ENCODE measurements at regions not wholly inside any gene's neighbourhood (a gene's known extent, or its start where the extent isn't known, plus 50 kb on each side); places are given as distances from the start of the nearest gene placed in this dataset.

- Mint-ChIP-seq H3K4me1 (ENCODE audit: unreplicated experiment) (no peaks in the 10 kb centered on the region), H3K4me3 (no peak overlapping the region), H3K9me3 (no peaks in the 10 kb centered on the region), H3K36me3 (no peaks in the 10 kb centered on the region), H3K27me3 (no peaks in the 10 kb centered on the region), H3K27ac (no peak overlapping the region)
- DNase-seq (ENCODE audit: extremely low spot score, unreplicated experiment): no peak
- TF ChIP-seq, protein P1, sequence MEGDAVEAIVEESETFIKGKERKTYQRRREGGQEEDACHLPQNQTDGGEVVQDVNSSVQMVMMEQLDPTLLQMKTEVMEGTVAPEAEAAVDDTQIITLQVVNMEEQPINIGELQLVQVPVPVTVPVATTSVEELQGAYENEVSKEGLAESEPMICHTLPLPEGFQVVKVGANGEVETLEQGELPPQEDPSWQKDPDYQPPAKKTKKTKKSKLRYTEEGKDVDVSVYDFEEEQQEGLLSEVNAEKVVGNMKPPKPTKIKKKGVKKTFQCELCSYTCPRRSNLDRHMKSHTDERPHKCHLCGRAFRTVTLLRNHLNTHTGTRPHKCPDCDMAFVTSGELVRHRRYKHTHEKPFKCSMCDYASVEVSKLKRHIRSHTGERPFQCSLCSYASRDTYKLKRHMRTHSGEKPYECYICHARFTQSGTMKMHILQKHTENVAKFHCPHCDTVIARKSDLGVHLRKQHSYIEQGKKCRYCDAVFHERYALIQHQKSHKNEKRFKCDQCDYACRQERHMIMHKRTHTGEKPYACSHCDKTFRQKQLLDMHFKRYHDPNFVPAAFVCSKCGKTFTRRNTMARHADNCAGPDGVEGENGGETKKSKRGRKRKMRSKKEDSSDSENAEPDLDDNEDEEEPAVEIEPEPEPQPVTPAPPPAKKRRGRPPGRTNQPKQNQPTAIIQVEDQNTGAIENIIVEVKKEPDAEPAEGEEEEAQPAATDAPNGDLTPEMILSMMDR (conservative IDR thresholded peaks at IDR 0.05): no peak
These were observed 137.2 kb upstream of the HS3ST1 start for GRCh38 chr4:11565899-11566298.

DNA sequence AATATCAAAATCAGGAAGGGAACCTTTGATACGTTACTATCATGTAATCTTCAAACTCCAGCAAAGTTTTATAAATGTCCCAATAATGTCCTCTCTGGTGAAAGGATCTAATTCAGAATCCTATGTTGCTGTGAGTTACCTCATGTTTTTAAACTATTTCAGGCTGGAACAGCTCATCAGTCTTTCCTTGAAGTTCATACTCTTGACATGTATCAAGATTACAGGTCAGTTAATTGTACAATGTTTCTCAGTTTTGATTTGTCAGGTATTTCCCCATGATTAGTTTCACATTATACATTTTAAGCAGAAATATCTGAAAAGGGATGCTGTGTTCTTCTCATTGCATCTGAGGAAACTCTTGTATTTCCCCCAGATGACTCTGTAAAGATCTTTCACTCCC is 136.5 kb upstream of the HS3ST1 start:
- DNase-seq (ENCODE audit: extremely low spot score, unreplicated experiment): no peak
- Mint-ChIP-seq H3K27me3 (no peaks in the 10 kb centered on the region), H3K4me3 (no peak overlapping the region), H3K36me3 (no peaks in the 10 kb centered on the region), H3K4me1 (ENCODE audit: unreplicated experiment) (no peaks in the 10 kb centered on the region), H3K9me3 (no peaks in the 10 kb centered on the region), H3K27ac (no peak overlapping the region)
- TF ChIP-seq, protein P1 (conservative IDR thresholded peaks at IDR 0.05): no peak

- TF ChIP-seq, protein P1 (conservative IDR thresholded peaks at IDR 0.05): no peak
- H3K4me1 Mint-ChIP-seq (ENCODE audit: unreplicated experiment): no peaks in the 10 kb centered on the region
- H3K36me3 Mint-ChIP-seq: no peaks in the 10 kb centered on the region
- H3K27ac Mint-ChIP-seq: no peak overlapping the region
- no peaks in the 10 kb centered on the region for H3K9me3 Mint-ChIP-seq
- no peak for DNase-seq (ENCODE audit: extremely low spot score, unreplicated experiment)
- H3K4me3 Mint-ChIP-seq: no peak overlapping the region
- H3K27me3 Mint-ChIP-seq: no peaks in the 10 kb centered on the region
These were observed 135.3 kb upstream of the HS3ST1 start for GRCh38 chr4:11564021-11564420.

GRCh38 chr4:11549525-11549924 is 120.8 kb upstream of the HS3ST1 start:
- H3K4me3 Mint-ChIP-seq: no peak overlapping the region
- TF ChIP-seq, protein P1 (conservative IDR thresholded peaks at IDR 0.05): no peak
- H3K27ac Mint-ChIP-seq: peak overlapping the region; percentile 79
- H3K27me3 Mint-ChIP-seq: no peaks in the 10 kb centered on the region
- H3K4me1 Mint-ChIP-seq (ENCODE audit: unreplicated experiment): no peaks in the 10 kb centered on the region
- no peaks in the 10 kb centered on the region for H3K36me3 Mint-ChIP-seq
- H3K9me3 Mint-ChIP-seq: no peaks in the 10 kb centered on the region
- no peak for DNase-seq (ENCODE audit: extremely low spot score, unreplicated experiment)

GRCh38 chr4:11548597-11549082 is 119.9 kb upstream of the HS3ST1 start:
- H3K27ac Mint-ChIP-seq: peak overlapping the region; percentile 79
- TF ChIP-seq, protein P1 (conservative IDR thresholded peaks at IDR 0.05): no peak
- H3K36me3 Mint-ChIP-seq: no peaks in the 10 kb centered on the region
- no peaks in the 10 kb centered on the region for H3K4me1 Mint-ChIP-seq (ENCODE audit: unreplicated experiment)
- no peak for DNase-seq (ENCODE audit: extremely low spot score, unreplicated experiment)
- no peaks in the 10 kb centered on the region for H3K9me3 Mint-ChIP-seq
- no peaks in the 10 kb centered on the region for H3K27me3 Mint-ChIP-seq
- no peak overlapping the region for H3K4me3 Mint-ChIP-seq

Data from type B pancreatic cell (in vitro differentiated cells).